ENCODE measurements at regions not wholly inside any gene's neighbourhood (a gene's known extent, or its start where the extent isn't known, plus 50 kb on each side); places are given as distances from the start of the nearest gene placed in this dataset.

DNA sequence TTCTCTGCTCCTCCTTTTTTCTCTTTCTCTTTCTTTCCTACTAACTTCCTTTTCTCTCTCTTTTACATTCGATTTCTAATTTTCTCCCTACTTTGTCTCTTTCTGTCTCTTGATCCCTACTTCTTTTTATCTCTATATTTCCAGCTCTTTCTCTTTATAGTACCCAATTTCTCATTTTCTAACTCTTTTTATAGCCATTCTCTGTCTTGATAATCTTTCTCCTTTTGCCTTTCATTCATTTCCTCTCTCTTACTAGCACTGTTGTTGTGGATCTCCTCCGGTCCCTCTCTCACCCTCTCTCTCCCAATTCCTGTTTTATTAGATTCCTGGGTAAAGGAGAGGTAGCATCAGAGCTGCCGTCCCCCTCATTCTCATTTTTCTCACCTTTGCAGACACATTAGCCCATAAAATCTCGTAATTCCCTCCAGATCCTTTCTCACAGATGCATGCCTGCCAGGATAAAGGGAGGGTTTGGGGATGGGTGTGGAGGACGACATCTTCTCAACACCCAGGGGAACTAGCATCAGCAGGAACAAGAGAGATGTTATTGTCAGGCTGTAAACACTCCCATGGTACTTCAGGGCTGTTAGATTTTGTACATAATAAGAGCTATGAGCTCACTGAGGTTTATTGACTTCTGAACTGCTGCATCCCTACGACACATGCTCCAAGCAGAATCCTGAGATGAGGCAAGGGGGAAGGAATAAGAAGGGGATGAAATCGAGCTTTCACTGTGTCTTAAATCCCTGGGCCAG is 159.0 kb upstream of the GALNT2 start:
- TF ChIP-seq CTCF (IDR thresholded peaks at IDR 0.05) (no peak), POLR2AphosphoS5 (IDR thresholded peaks at IDR 0.05) (no peak), POLR2A (IDR thresholded peaks at IDR 0.05) (no peak)
